ENCODE measurements at regions not wholly inside any gene's neighbourhood (a gene's known extent, or its start where the extent isn't known, plus 50 kb on each side); places are given as distances from the start of the nearest gene placed in this dataset.
"Not testable (repeated sequence)": the region's sequence is repeated elsewhere in the genome, so short reads cannot be mapped to it uniquely, and the experiment has no call there.

GRCh38 chr2:194917519-194917918 lies 739.5 kb upstream of the SLC39A10 start:
- no peak for DNase-seq

- no peak for DNase-seq
These were observed 741.5 kb upstream of the SLC39A10 start for GRCh38 chr2:194915485-194915884.

GRCh38 chr2:194907569-194907968 lies 749.5 kb upstream of the SLC39A10 start:
- DNase-seq: no peak

GRCh38 chr2:194896871-194897270 lies 760.2 kb upstream of the SLC39A10 start:
- DNase-seq: no peak

- DNase-seq: no peak
These were observed 773.3 kb upstream of the SLC39A10 start for GRCh38 chr2:194883711-194884110.

GRCh38 chr2:194870974-194871535 lies 786.0 kb upstream of the SLC39A10 start:
- no peak for DNase-seq

GRCh38 chr2:194867328-194867727 lies 789.7 kb upstream of the SLC39A10 start:
- no peak for DNase-seq

GRCh38 chr2:194854941-194855340 lies 802.1 kb upstream of the SLC39A10 start:
- no peak for DNase-seq

- no peak for DNase-seq
These were observed 814.2 kb upstream of the SLC39A10 start for GRCh38 chr2:194842871-194843270.

- not testable (repeated sequence) for DNase-seq
These were observed 822.7 kb upstream of the SLC39A10 start for GRCh38 chr2:194834371-194834770.

- DNase-seq: no peak
These were observed 830.8 kb upstream of the SLC39A10 start for GRCh38 chr2:194826241-194826640.

- DNase-seq: no peak
These were observed 832.6 kb upstream of the SLC39A10 start for GRCh38 chr2:194824450-194824849.

- DNase-seq: no peak
These were observed 834.4 kb upstream of the SLC39A10 start for GRCh38 chr2:194822657-194823056.

GRCh38 chr2:194822097-194822496 lies 834.9 kb upstream of the SLC39A10 start:
- DNase-seq: no peak

- no peak for DNase-seq
These were observed 837.7 kb upstream of the SLC39A10 start for GRCh38 chr2:194819367-194819766.

GRCh38 chr2:194815475-194815874 lies 841.6 kb upstream of the SLC39A10 start:
- no peak for DNase-seq

GRCh38 chr2:194802589-194802988 lies 854.4 kb upstream of the SLC39A10 start:
- no peak for DNase-seq

- not testable (repeated sequence) for DNase-seq
These were observed 870.0 kb upstream of the SLC39A10 start for GRCh38 chr2:194787071-194787470.

GRCh38 chr2:194771394-194771793 lies 885.6 kb upstream of the SLC39A10 start:
- DNase-seq: not testable (repeated sequence)

GRCh38 chr2:194769030-194769429 lies 888.0 kb upstream of the SLC39A10 start:
- DNase-seq: no peak

- DNase-seq: no peak
These were observed 891.3 kb upstream of the SLC39A10 start for GRCh38 chr2:194765723-194766122.

GRCh38 chr2:194750926-194751325 lies 906.1 kb upstream of the SLC39A10 start:
- DNase-seq: no peak

- no peak for DNase-seq
These were observed 911.4 kb upstream of the SLC39A10 start for GRCh38 chr2:194745557-194746146.

GRCh38 chr2:194742706-194743105 lies 914.3 kb upstream of the SLC39A10 start:
- DNase-seq: no peak

GRCh38 chr2:194739217-194739616 lies 917.8 kb upstream of the SLC39A10 start:
- DNase-seq: no peak
